Uterus (tissue), 2 donors: ENCODE measurements at regions not wholly inside any gene's neighbourhood (a gene's known extent, or its start where the extent isn't known, plus 50 kb on each side); places are given as distances from the start of the nearest gene placed in this dataset.

Source experiments
- CTCF ChIP-seq, 4 experiments: fragments of 200-600 bp in 2 of 4; fragments of 450-650 bp in 2 of 4; sonication (generic) in 2 of 4; IDR thresholded peaks; one replicate each; pipeline ENCODE4 v1.5.1; 2016 to 2019; ENCODE audit warnings: antibody characterized with exemption in 4 of 4, mild to moderate bottlenecking in 2 of 4, moderate library complexity in 1 of 4
- POLR2A ChIP-seq, 2 donors: fragments of 450-650 bp; IDR thresholded peaks; one replicate each; pipeline ENCODE4 v1.6.1; 2016; ENCODE audit warnings: antibody characterized with exemption in 2 of 2, mild to moderate bottlenecking in 1 of 2, moderate library complexity in 1 of 2

- TF ChIP-seq POLR2A (IDR thresholded peaks at IDR 0.05): no peak
- no peak for TF ChIP-seq CTCF (IDR thresholded peaks at IDR 0.05)
These were observed 192.3 kb upstream of the GLI3 start for GRCh38 chr7:42429339-42429738.
